ENCODE measurements at regions not wholly inside any gene's neighbourhood (a gene's known extent, or its start where the extent isn't known, plus 50 kb on each side); places are given as distances from the start of the nearest gene placed in this dataset.

DNA sequence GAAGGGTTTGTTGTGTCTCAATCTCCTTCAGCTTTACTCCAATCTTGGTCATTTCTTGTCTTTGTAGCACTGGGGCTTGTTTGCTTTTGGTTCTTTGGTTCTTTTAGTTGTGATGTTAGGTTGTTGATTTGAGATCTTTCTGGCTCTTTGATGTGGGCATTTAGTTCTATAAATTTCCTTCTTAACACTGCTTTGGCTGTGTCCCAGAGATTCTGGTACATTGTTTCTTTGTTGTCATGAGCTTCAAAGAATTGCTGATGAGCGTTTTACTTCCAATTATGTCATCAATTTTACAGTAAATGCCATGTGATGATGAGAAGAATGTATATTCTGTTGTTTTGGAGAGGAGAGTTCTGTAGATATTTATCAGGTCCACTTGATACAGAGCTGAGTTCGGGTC lies 353.3 kb downstream of the MAN2A1 start (continued):
- TF ChIP-seq, protein P1, sequence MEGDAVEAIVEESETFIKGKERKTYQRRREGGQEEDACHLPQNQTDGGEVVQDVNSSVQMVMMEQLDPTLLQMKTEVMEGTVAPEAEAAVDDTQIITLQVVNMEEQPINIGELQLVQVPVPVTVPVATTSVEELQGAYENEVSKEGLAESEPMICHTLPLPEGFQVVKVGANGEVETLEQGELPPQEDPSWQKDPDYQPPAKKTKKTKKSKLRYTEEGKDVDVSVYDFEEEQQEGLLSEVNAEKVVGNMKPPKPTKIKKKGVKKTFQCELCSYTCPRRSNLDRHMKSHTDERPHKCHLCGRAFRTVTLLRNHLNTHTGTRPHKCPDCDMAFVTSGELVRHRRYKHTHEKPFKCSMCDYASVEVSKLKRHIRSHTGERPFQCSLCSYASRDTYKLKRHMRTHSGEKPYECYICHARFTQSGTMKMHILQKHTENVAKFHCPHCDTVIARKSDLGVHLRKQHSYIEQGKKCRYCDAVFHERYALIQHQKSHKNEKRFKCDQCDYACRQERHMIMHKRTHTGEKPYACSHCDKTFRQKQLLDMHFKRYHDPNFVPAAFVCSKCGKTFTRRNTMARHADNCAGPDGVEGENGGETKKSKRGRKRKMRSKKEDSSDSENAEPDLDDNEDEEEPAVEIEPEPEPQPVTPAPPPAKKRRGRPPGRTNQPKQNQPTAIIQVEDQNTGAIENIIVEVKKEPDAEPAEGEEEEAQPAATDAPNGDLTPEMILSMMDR (IDR thresholded peaks at IDR 0.05): no peak

GRCh38 chr5:110045158-110045557 lies 355.4 kb downstream of the MAN2A1 start:
- TF ChIP-seq HOXB13 (CRISPR knock-in tag; IDR thresholded peaks at IDR 0.05; ENCODE audit: low read depth): no peak
- no peak for TF ChIP-seq BHLHE40 (IDR thresholded peaks at IDR 0.05; ENCODE audit: low read depth, low read length)
- TF ChIP-seq CEBPB (IDR thresholded peaks at IDR 0.05): no peak
- no peak overlapping the region for H3K4me2 ChIP-seq
- DNase-seq (ENCODE audit: low read depth in 1 of 2, low spot score in 1 of 2) (no peak), FAIRE-seq (no peak), ATAC-seq (no peak)
- H3K9me3 ChIP-seq: no peaks in the 10 kb centered on the region
- ChIA-PET CTCF (no interaction called here), POLR2A (no interaction called here)
- WGBS (ENCODE audit: missing lambda C conversion rate): 0% methylated on average over 1 of the region's 1 CpG
- no peaks in the 10 kb centered on the region for H3K4me1 ChIP-seq
- no peak overlapping the region for H3K27ac ChIP-seq
- no peak overlapping the region for H3K4me3 ChIP-seq

DNA sequence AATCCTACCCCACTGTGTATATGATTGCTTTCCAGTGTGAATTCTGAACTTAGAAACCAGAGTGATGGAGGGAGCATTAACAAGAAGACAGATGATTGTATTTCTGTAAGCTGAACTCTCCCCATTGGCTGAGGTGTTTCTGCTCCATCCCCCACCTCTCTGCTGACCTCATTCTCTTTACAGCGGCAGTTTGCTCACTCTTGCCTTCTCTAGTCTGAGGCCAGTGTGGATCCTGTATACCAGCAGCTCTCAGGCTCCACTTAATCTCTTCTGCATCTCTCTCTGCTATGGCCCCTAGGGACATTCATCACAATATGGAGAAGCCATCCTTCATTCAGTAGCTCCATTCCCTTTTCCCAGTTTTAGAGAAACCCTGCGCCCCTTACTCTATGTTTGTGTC lies 358.8 kb downstream of the MAN2A1 start:
- POLR2A ChIA-PET: no interaction called here
- DNase-seq (ENCODE audit: low read depth in 1 of 2, low spot score in 1 of 2) (no peak), ATAC-seq (no peak), FAIRE-seq (no peak)
- WGBS (ENCODE audit: missing lambda C conversion rate): 0% methylated on average over 2 of the region's 2 CpGs
- H3K4me3 ChIP-seq: no peak overlapping the region
- TF ChIP-seq, protein P2, sequence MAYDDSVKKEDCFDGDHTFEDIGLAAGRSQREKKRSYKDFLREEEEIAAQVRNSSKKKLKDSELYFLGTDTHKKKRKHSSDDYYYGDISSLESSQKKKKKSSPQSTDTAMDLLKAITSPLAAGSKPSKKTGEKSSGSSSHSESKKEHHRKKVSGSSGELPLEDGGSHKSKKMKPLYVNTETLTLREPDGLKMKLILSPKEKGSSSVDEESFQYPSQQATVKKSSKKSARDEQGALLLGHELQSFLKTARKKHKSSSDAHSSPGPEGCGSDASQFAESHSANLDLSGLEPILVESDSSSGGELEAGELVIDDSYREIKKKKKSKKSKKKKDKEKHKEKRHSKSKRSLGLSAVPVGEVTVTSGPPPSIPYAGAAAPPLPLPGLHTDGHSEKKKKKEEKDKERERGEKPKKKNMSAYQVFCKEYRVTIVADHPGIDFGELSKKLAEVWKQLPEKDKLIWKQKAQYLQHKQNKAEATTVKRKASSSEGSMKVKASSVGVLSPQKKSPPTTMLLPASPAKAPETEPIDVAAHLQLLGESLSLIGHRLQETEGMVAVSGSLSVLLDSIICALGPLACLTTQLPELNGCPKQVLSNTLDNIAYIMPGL (CRISPR knock-in tag; IDR thresholded peaks at IDR 0.05; ENCODE audit: borderline replicate concordance): no peak
- TF ChIP-seq FOXS1 (CRISPR knock-in tag; IDR thresholded peaks at IDR 0.05) (no peak), KDM1A (IDR thresholded peaks at IDR 0.05; ENCODE audit: low read depth) (no peak), HOXA7 (CRISPR knock-in tag; IDR thresholded peaks at IDR 0.05) (no peak), EP300 (IDR thresholded peaks at IDR 0.05) (no peak), USF2 (IDR thresholded peaks at IDR 0.05) (no peak)
- no peak overlapping the region for H3K4me2 ChIP-seq
- H3K27ac ChIP-seq: no peak overlapping the region
- H3K4me1 ChIP-seq: no peaks in the 10 kb centered on the region
- CTCF ChIA-PET: interaction anchor here (1.3 kb wide), 1 partner anchor 8 kb away, joined by 3 read pairs; no protein-coding TSS in a partner anchor
- H3K9me3 ChIP-seq: no peaks in the 10 kb centered on the region

GRCh38 chr5:110049816-110050215 lies 360.1 kb downstream of the MAN2A1 start:
- no peak overlapping the region for H3K4me2 ChIP-seq
- TF ChIP-seq EHMT2 (IDR thresholded peaks at IDR 0.05; ENCODE audit: low read depth) (no peak), CHD4 (IDR thresholded peaks at IDR 0.05; ENCODE audit: borderline replicate concordance) (no peak), BCL3 (IDR thresholded peaks at IDR 0.05) (no peak), KDM1A (IDR thresholded peaks at IDR 0.05; ENCODE audit: low read depth) (no peak)
- FAIRE-seq (no peak), DNase-seq (ENCODE audit: low read depth in 1 of 2, low spot score in 1 of 2) (no peak), ATAC-seq (no peak)
- ChIA-PET CTCF (no interaction called here), POLR2A (no interaction called here)
- no peak overlapping the region for H3K4me3 ChIP-seq
- H3K27ac ChIP-seq: no peak overlapping the region
- no peaks in the 10 kb centered on the region for H3K4me1 ChIP-seq
- WGBS (ENCODE audit: missing lambda C conversion rate): 36% methylated on average over 2 of the region's 2 CpGs
- H3K9me3 ChIP-seq: no peaks in the 10 kb centered on the region
